ENCODE measurements at regions not wholly inside any gene's neighbourhood (a gene's known extent, or its start where the extent isn't known, plus 50 kb on each side); places are given as distances from the start of the nearest gene placed in this dataset.

- TF ChIP-seq CTCF (IDR thresholded peaks at IDR 0.05) (no peak), EP300 (IDR thresholded peaks at IDR 0.05; ENCODE audit: borderline replicate concordance in 1 of 2, low read depth in 1 of 2, low read length in 1 of 2) (no peak), GABPA (IDR thresholded peaks at IDR 0.05; ENCODE audit: low read depth) (no peak), REST (IDR thresholded peaks at IDR 0.05; ENCODE audit: low read depth, low read length) (no peak), RAD21 (IDR thresholded peaks at IDR 0.05; ENCODE audit: low read length) (no peak), GATA2 (CRISPR knock-in tag; IDR thresholded peaks at IDR 0.05) (no peak), POLR2AphosphoS5 (IDR thresholded peaks at IDR 0.05; ENCODE audit: low read depth, low read length) (no peak), MAX (IDR thresholded peaks at IDR 0.05; ENCODE audit: low read depth) (no peak)
Measured at GRCh38 chr19:31498781-31499180, 149.5 kb upstream of the TSHZ3 start.

Data from SK-N-SH (cell line).